GM21737 (cell line): ENCODE measurements at regions not wholly inside any gene's neighbourhood (a gene's known extent, or its start where the extent isn't known, plus 50 kb on each side); places are given as distances from the start of the nearest gene placed in this dataset.

Experiments
- ATAC-seq: cut with Tn5 transposase; IDR thresholded peaks from one replicate; pipeline ENCODE4 v1.9.1; 2021; ENCODE audit warnings: mild to moderate bottlenecking, moderate library complexity; ENCODE audit not compliant: unreplicated experiment

GRCh38 chr7:88700725-88701124 is 58.8 kb upstream of the ZNF804B start:
- no peak for ATAC-seq

GRCh38 chr7:88694207-88694606 is 65.3 kb upstream of the ZNF804B start:
- ATAC-seq, result no peak

- no peak for ATAC-seq
Observed at GRCh38 chr7:88693131-88693530, 66.4 kb upstream of the ZNF804B start.

GRCh38 chr7:88692493-88692892 is 67.0 kb upstream of the ZNF804B start:
- no peak for ATAC-seq

- ATAC-seq, result no peak
Observed at GRCh38 chr7:88689821-88690220, 69.7 kb upstream of the ZNF804B start.

GRCh38 chr7:88688222-88688621 is 71.3 kb upstream of the ZNF804B start:
- ATAC-seq, result no peak

- ATAC-seq, result no peak
Observed at GRCh38 chr7:88686468-88687229, 72.9 kb upstream of the ZNF804B start.

- ATAC-seq, result no peak
Observed at GRCh38 chr7:88681682-88682081, 77.8 kb upstream of the ZNF804B start.

GRCh38 chr7:88670536-88670935 is 89.0 kb upstream of the ZNF804B start:
- ATAC-seq, result no peak

GRCh38 chr7:88669913-88670312 is 89.6 kb upstream of the ZNF804B start:
- ATAC-seq, result no peak

GRCh38 chr7:88668591-88668990 is 90.9 kb upstream of the ZNF804B start:
- ATAC-seq, result no peak

GRCh38 chr7:88666626-88667025 is 92.9 kb upstream of the ZNF804B start:
- ATAC-seq, result no peak

- no peak for ATAC-seq
Observed at GRCh38 chr7:88665892-88666514, 93.5 kb upstream of the ZNF804B start.

- ATAC-seq, result no peak
Observed at GRCh38 chr7:88664630-88665233, 94.8 kb upstream of the ZNF804B start.

- ATAC-seq, result no peak
Observed at GRCh38 chr7:88661921-88662320, 97.6 kb upstream of the ZNF804B start.

- no peak for ATAC-seq
Observed at GRCh38 chr7:88647825-88648224, 111.7 kb upstream of the ZNF804B start.

GRCh38 chr7:88638583-88638982 is 120.9 kb upstream of the ZNF804B start:
- no peak for ATAC-seq

GRCh38 chr7:88637795-88638194 is 121.7 kb upstream of the ZNF804B start:
- ATAC-seq, result no peak

GRCh38 chr7:88635149-88635548 is 124.4 kb upstream of the ZNF804B start:
- ATAC-seq, result no peak

GRCh38 chr7:88629559-88629958 is 129.9 kb upstream of the ZNF804B start:
- no peak for ATAC-seq

- peak; percentile 100 for ATAC-seq
Observed at GRCh38 chr7:88628363-88629085, 131.0 kb upstream of the ZNF804B start.

- ATAC-seq, result no peak
Observed at GRCh38 chr7:88617185-88617584, 142.3 kb upstream of the ZNF804B start.
